Endodermal cell (in vitro differentiated cells): ENCODE measurements at regions not wholly inside any gene's neighbourhood (a gene's known extent, or its start where the extent isn't known, plus 50 kb on each side); places are given as distances from the start of the nearest gene placed in this dataset.
A peak's percentile ranks its signal among the peaks of the same experiment; 100 is the strongest.

Source experiments
- DNase-seq: peaks from one replicate; pipeline ENCODE4 v3.0.0-alpha.2; 2017
- H3K27ac ChIP-seq: 2 replicates; pipeline ENCODE4 v1.5.1; 2013; ENCODE audit warnings: mild to moderate bottlenecking, low read depth, low read length, moderate library complexity
- H3K27me3 ChIP-seq: 2 replicates; pipeline ENCODE4 v1.6.1; 2013; ENCODE audit warnings: mild to moderate bottlenecking, low read length, moderate library complexity; ENCODE audit not compliant: insufficient read depth, control insufficient read depth, poor library complexity, severe bottlenecking
- H3K36me3 ChIP-seq: 2 replicates; pipeline ENCODE4 v1.7.0; 2013; ENCODE audit warnings: mild to moderate bottlenecking, low read length, moderate library complexity; ENCODE audit not compliant: control insufficient read depth, insufficient read depth
- H3K4me1 ChIP-seq: one replicate; pipeline ENCODE4 v1.7.0; 2013; ENCODE audit warnings: low read length; ENCODE audit not compliant: control insufficient read depth, insufficient read depth
- H3K4me3 ChIP-seq: 2 replicates; pipeline ENCODE4 v1.5.1; 2013; ENCODE audit warnings: mild to moderate bottlenecking, low read length, moderate library complexity
- H3K9ac ChIP-seq: 2 replicates; pipeline ENCODE4 v1.6.1; 2013; ENCODE audit warnings: mild to moderate bottlenecking, low read length, moderate library complexity; ENCODE audit not compliant: poor library complexity, severe bottlenecking; ENCODE audit errors: extremely low read depth
- H3K9me3 ChIP-seq: 2 replicates; pipeline ENCODE4 v1.6.1; 2013; ENCODE audit warnings: mild to moderate bottlenecking, low read length, moderate library complexity; ENCODE audit not compliant: control insufficient read depth
- H3K27ac Mint-ChIP-seq: 2 replicates; pipeline ENCODE4 v1.8.0; 2020; ENCODE audit warnings: mixed read lengths
- H3K27me3 Mint-ChIP-seq: 2 replicates; pipeline ENCODE4 v1.8.0; 2021; ENCODE audit warnings: mild to moderate bottlenecking, mixed read lengths; ENCODE audit not compliant: insufficient read depth
- H3K36me3 Mint-ChIP-seq: 2 replicates; pipeline ENCODE4 v1.8.0; 2020; ENCODE audit warnings: low read depth, mixed read lengths
- H3K4me1 Mint-ChIP-seq: 2 replicates; pipeline ENCODE4 v1.8.0; 2020; ENCODE audit warnings: mixed read lengths
- H3K4me3 Mint-ChIP-seq: 2 replicates; pipeline ENCODE4 v1.8.0; 2020; ENCODE audit warnings: mild to moderate bottlenecking, moderate library complexity, mixed read lengths
- H3K9me3 Mint-ChIP-seq: 2 replicates; pipeline ENCODE4 v1.8.0; 2020; ENCODE audit warnings: mild to moderate bottlenecking, mixed read lengths
- WGBS, 2 experiments: methylation state at CpG; one replicate each; pipeline versions ENCODE4 v1.1.5 to v1.1.7; 2013; ENCODE audit warnings: missing lambda C conversion rate in 2 of 2, mixed read lengths in 1 of 2; ENCODE audit not compliant: insufficient coverage in 1 of 2, insufficient read length in 1 of 2; 5-methylcytosine and 5-hydroxymethylcytosine counted together
- TF ChIP-seq, protein P1 (sequence below): fragments of 200-600 bp; sonication (generic); conservative IDR thresholded peaks from 2 replicates; pipeline ENCODE4 v1.5.0; 2021; ENCODE audit warnings: antibody characterized with exemption, mild to moderate bottlenecking

DNA sequence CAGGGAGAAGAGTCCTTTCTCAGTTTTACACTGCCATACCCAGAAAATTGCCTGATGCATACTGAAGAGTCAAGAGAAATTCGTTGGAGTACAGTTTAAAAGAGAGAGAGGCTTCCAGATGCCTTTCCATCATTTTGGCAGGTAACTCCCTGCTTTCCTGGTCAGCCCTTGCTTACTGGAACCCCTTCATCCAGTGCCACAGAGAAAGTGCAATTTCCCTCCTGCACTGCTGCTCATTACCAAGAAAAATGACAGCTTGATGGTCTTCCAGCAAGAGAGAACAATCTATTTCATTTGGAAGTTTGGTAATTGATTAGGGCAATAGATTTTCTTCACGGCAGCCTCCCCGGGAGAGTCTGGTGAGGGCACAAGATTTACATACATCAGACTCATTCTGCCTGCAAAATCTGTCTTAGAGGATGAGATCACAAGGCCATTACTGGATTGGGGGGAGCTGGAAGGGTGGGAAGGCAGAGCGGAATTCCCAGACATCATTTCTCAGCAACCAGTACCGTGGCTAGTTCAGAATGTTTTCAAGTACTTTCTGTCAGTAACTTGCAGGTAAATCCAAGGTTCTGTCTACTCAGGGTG lies 102.8 kb upstream of the SLC14A2 start:
- no peak overlapping the region for H3K27ac Mint-ChIP-seq
- no peak overlapping the region for H3K9ac ChIP-seq
- peaks cover 6% of the 10 kb centered on the region for H3K4me1 Mint-ChIP-seq
- TF ChIP-seq, protein P1, sequence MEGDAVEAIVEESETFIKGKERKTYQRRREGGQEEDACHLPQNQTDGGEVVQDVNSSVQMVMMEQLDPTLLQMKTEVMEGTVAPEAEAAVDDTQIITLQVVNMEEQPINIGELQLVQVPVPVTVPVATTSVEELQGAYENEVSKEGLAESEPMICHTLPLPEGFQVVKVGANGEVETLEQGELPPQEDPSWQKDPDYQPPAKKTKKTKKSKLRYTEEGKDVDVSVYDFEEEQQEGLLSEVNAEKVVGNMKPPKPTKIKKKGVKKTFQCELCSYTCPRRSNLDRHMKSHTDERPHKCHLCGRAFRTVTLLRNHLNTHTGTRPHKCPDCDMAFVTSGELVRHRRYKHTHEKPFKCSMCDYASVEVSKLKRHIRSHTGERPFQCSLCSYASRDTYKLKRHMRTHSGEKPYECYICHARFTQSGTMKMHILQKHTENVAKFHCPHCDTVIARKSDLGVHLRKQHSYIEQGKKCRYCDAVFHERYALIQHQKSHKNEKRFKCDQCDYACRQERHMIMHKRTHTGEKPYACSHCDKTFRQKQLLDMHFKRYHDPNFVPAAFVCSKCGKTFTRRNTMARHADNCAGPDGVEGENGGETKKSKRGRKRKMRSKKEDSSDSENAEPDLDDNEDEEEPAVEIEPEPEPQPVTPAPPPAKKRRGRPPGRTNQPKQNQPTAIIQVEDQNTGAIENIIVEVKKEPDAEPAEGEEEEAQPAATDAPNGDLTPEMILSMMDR = no peak
- no peak for DNase-seq
- H3K9me3 Mint-ChIP-seq = peaks cover 2% of the 10 kb centered on the region
- no peak overlapping the region for H3K4me3 Mint-ChIP-seq
- H3K27me3 ChIP-seq = no peaks in the 10 kb centered on the region
- peaks cover 10% of the 10 kb centered on the region for H3K27me3 Mint-ChIP-seq
- H3K9me3 ChIP-seq = no peaks in the 10 kb centered on the region
- no peaks in the 10 kb centered on the region for H3K36me3 ChIP-seq
- WGBS, 2 experiments = 83 to 86% methylated on average over 3 to 5 of the region's 5 CpGs
- H3K4me3 ChIP-seq = no peak overlapping the region
- H3K4me1 ChIP-seq = peaks cover 4% of the 10 kb centered on the region
- H3K27ac ChIP-seq = no peak overlapping the region
- no peaks in the 10 kb centered on the region for H3K36me3 Mint-ChIP-seq

DNA sequence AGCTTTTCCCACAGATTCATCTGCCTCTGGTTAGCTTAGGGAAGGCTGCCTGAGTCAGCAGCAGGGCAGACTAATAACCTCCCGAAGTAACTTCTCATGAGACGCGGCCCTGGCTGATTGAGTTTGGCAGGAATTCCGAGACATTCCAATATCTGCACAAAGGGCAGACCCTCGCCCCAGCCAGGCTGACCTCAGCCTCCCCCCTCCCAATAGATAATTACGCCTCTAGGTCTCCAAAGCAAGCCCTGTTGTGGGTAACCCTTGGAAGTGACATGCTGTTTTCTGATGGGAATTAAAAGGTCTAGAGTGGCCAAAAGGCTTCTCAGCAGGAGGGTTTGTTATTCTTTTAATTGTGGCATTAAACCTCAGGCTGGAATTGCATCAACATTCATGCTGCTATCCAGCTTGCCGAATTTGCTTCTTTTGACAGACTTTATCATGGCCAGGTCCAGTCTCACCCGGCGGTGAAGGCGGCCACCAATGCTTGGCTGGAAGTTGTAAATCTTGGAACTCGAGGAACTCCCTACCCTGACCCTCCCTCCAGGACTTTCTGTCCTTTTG lies 98.0 kb upstream of the SLC14A2 start:
- Histone ChIP-seq H3K9me3 (no peaks in the 10 kb centered on the region), H3K27ac (peak overlapping the region; percentile 66), H3K27me3 (no peaks in the 10 kb centered on the region), H3K36me3 (no peaks in the 10 kb centered on the region), H3K4me3 (no peak overlapping the region), H3K4me1 (peaks cover 4% of the 10 kb centered on the region), H3K9ac (no peak overlapping the region)
- WGBS, 2 experiments = 79 to 81% methylated on average over 4 to 11 of the region's 11 CpGs
- Mint-ChIP-seq H3K36me3 (no peaks in the 10 kb centered on the region), H3K4me3 (no peak overlapping the region), H3K4me1 (peaks cover 6% of the 10 kb centered on the region), H3K27ac (no peak overlapping the region), H3K9me3 (no peaks in the 10 kb centered on the region), H3K27me3 (peaks cover 4% of the 10 kb centered on the region)
- peak; percentile 56 for DNase-seq
- TF ChIP-seq, protein P1 = no peak

DNA sequence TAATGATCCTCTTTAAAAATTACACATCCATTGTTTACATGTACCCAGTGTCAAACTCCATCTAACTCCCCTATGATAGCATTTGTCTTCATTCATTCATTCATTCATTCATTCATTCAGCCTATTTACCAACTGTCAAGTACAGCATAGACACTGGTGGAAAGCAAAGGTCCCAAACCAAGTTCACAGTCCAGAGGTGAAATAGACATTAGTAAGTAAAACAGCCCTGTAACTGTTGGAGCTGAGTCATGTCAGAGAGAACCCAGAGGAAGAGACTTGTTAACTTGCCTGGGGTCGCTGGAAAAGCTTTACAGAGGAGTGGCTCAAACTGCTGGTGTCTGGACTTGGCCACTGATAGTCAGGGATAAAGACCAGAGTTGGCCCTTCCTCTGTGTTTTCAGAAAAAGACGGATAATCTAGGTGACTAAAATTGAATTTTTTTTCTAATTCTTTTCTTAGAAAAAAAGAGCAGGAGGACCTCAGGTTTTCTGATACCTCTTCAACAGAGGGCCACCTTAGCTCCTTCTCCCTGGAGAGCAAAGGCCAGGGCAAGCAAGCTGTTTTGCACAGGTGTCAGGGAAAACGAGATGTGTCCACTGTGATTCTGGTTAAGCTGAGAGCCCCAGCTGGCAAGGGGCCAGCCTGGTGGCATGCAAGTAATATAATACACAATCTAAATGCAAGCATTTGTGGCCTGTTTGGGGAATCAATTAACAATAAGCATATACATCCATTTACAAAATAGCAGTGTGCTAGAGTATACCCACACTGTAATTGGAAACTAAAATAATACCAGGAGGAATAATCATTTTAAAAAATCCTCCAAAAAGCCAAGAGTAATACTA lies 96.7 kb upstream of the SLC14A2 start:
- Histone ChIP-seq H3K27ac (no peak overlapping the region), H3K27me3 (no peaks in the 10 kb centered on the region), H3K4me1 (peaks cover 4% of the 10 kb centered on the region), H3K9ac (no peak overlapping the region), H3K36me3 (no peaks in the 10 kb centered on the region), H3K4me3 (no peak overlapping the region), H3K9me3 (no peaks in the 10 kb centered on the region)
- Mint-ChIP-seq H3K27me3 (no peaks in the 10 kb centered on the region), H3K4me1 (peaks cover 6% of the 10 kb centered on the region), H3K36me3 (no peaks in the 10 kb centered on the region), H3K4me3 (no peak overlapping the region), H3K9me3 (no peaks in the 10 kb centered on the region), H3K27ac (no peak overlapping the region)
- no peak for DNase-seq
- TF ChIP-seq, protein P1 = no peak
- 84 to 100% methylated on average over 2 to 3 of the region's 3 CpGs for WGBS, 2 experiments
